CD14-positive monocyte (primary cell): ENCODE measurements at regions not wholly inside any gene's neighbourhood (a gene's known extent, or its start where the extent isn't known, plus 50 kb on each side); places are given as distances from the start of the nearest gene placed in this dataset.

Source experiments
- DNase-seq, 3 donors: peaks; one replicate each; pipeline ENCODE4 v3.0.0-alpha.2; 2011 to 2022
- H2AFZ ChIP-seq: 2 replicates; pipeline ENCODE4 v1.6.0; 2012; ENCODE audit warnings: mild to moderate bottlenecking, low read depth, low read length, inconsistent platforms; ENCODE audit not compliant: insufficient read depth, poor library complexity, severe bottlenecking
- H3K27ac ChIP-seq, 2 donors: 1 replicate in 1 of 2; 2 replicates in 1 of 2; pipeline ENCODE4 v1.5.1; 2012 to 2013; ENCODE audit warnings: low read length in 2 of 2, control low read depth in 1 of 2, inconsistent platforms in 1 of 2, low read depth in 1 of 2, mild to moderate bottlenecking in 1 of 2
- H3K27me3 ChIP-seq, 2 donors: one replicate each; pipeline versions ENCODE4 v1.6.0 to v1.6.1; 2011 to 2013; ENCODE audit warnings: low read length in 2 of 2; ENCODE audit not compliant: control insufficient read depth in 2 of 2, insufficient read depth in 2 of 2
- H3K36me3 ChIP-seq, 2 donors: replicated peaks in 1 of 2; 1 replicate in 1 of 2; 2 replicates in 1 of 2; pipeline versions ENCODE4 v1.5.1 to v1.6.1; 2012 to 2013; ENCODE audit warnings: low read length in 2 of 2, control low read depth in 1 of 2, inconsistent platforms in 1 of 2, mild to moderate bottlenecking in 1 of 2; ENCODE audit not compliant: insufficient read depth in 2 of 2, control insufficient read depth in 1 of 2
- H3K4me1 ChIP-seq, 2 donors: 1 replicate in 1 of 2; 2 replicates in 1 of 2; pipeline versions ENCODE4 v1.5.1 to v1.6.1; 2012 to 2013; ENCODE audit warnings: low read length in 2 of 2, control low read depth in 1 of 2, inconsistent platforms in 1 of 2, mild to moderate bottlenecking in 1 of 2, moderate library complexity in 1 of 2; ENCODE audit not compliant: insufficient read depth in 2 of 2, control insufficient read depth in 1 of 2
- H3K4me2 ChIP-seq: replicated peaks from 2 replicates; pipeline ENCODE3; 2012; ENCODE audit warnings: low read length, moderate library complexity, mild to moderate bottlenecking; ENCODE audit not compliant: poor library complexity, severe bottlenecking; ENCODE audit errors: extremely low read depth
- H3K4me3 ChIP-seq, 3 experiments: fragments of 200-600 bp in 1 of 3; sonication (generic) in 1 of 3; replicated peaks in 1 of 3; 1 replicate in 2 of 3; 2 replicates in 1 of 3; pipeline ENCODE4 v1.5.1; 2011 to 2013; ENCODE audit warnings: low read length in 3 of 3, mild to moderate bottlenecking in 3 of 3, control low read depth in 2 of 3, low read depth in 2 of 3, inconsistent platforms in 1 of 3, moderate library complexity in 1 of 3
- H3K79me2 ChIP-seq: 2 replicates; pipeline ENCODE4 v1.6.0; 2012; ENCODE audit warnings: mild to moderate bottlenecking, control low read depth, inconsistent platforms, low read length, moderate library complexity; ENCODE audit not compliant: insufficient read depth
- H3K9ac ChIP-seq: 2 replicates; pipeline ENCODE4 v1.6.0; 2017; ENCODE audit warnings: low read length, mild to moderate bottlenecking; ENCODE audit not compliant: insufficient read depth, poor library complexity, severe bottlenecking
- H3K9me3 ChIP-seq, 2 donors: replicated peaks in 1 of 2; 1 replicate in 1 of 2; 2 replicates in 1 of 2; pipeline versions ENCODE4 v1.5.1 to v1.6.1; 2012 to 2013; ENCODE audit warnings: low read length in 2 of 2, control low read depth in 1 of 2; ENCODE audit not compliant: control insufficient read depth in 1 of 2, insufficient read depth in 1 of 2
- H4K20me1 ChIP-seq: 2 replicates; pipeline ENCODE4 v1.6.0; 2012; ENCODE audit warnings: mild to moderate bottlenecking, low read length, control low read depth, moderate library complexity; ENCODE audit not compliant: insufficient read depth
- H3K27ac Mint-ChIP-seq, 7 donors: one replicate each; pipeline ENCODE4 v1.8.0; 2020; ENCODE audit warnings: mild to moderate bottlenecking in 7 of 7, mixed read lengths in 7 of 7, moderate library complexity in 6 of 7, inconsistent platforms in 2 of 7
- H3K27me3 Mint-ChIP-seq, 3 donors: one replicate each; pipeline ENCODE4 v1.8.0; 2021 to 2022; ENCODE audit warnings: low read depth in 3 of 3, mild to moderate bottlenecking in 3 of 3, mixed read lengths in 3 of 3, moderate library complexity in 3 of 3, inconsistent platforms in 1 of 3
- H3K36me3 Mint-ChIP-seq, 2 donors: one replicate each; pipeline ENCODE4 v1.8.0; 2020; ENCODE audit warnings: mixed read lengths in 2 of 2, inconsistent platforms in 1 of 2, mild to moderate bottlenecking in 1 of 2
- H3K4me1 Mint-ChIP-seq: one replicate; pipeline ENCODE4 v1.8.0; 2020; ENCODE audit warnings: mild to moderate bottlenecking, mixed read lengths
- H3K4me3 Mint-ChIP-seq, 2 donors: one replicate each; pipeline ENCODE4 v1.8.0; 2020; ENCODE audit warnings: mild to moderate bottlenecking in 2 of 2, mixed read lengths in 2 of 2, moderate library complexity in 1 of 2
- H3K9me3 Mint-ChIP-seq, 7 donors: one replicate each; pipeline ENCODE4 v1.8.0; 2020 to 2022; ENCODE audit warnings: mixed read lengths in 7 of 7, mild to moderate bottlenecking in 6 of 7, moderate library complexity in 6 of 7, inconsistent platforms in 2 of 7
- WGBS: methylation state at CpG from one replicate; pipeline ENCODE4 v1.1.5; 2013; ENCODE audit warnings: missing lambda C conversion rate; ENCODE audit not compliant: insufficient coverage; 5-methylcytosine and 5-hydroxymethylcytosine counted together
- intact Hi-C, 2 donors: fragments of 100-400 bp; cut with micrococcal nuclease; formaldehyde crosslinking; loops; one replicate each; pipeline versions ENCODE4 v1.15.0 to v1.15.1; 2023
- TF ChIP-seq, protein P1 (sequence below): fragments of 200-600 bp; IDR thresholded peaks from one replicate; pipeline ENCODE4 v1.8.0; 2022; ENCODE audit warnings: antibody characterized with exemption, mild to moderate bottlenecking

DNA sequence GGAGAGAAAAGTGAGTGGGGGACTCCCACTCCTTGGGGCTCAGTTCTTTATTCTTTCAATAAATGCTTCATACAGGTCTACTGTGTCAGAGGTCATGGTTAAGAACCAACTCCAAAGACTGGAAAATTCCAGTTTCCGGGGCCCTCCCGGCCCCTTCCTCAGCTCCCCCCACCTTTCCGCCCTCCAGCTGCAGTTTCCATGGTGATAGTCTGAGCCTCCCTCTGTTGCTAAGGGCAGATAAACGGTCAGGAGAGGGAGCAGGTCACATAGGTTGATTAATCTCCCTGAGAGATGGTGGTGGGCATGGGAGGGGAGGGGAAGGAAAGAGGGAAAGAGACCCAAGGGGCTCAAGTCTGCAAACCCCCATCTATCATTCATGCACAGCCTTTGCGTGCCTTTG is 131.5 kb upstream of the USP29 start:
- no peak overlapping the region for H3K27ac Mint-ChIP-seq
- Histone ChIP-seq H2AFZ (no peak overlapping the region), H3K4me1 (no peaks in the 10 kb centered on the region), H3K79me2 (no peaks in the 10 kb centered on the region), H3K27ac (no peak overlapping the region), H3K27me3 (no peaks in the 10 kb centered on the region), H3K9me3 (peaks cover 90 to 92% of the 10 kb centered on the region in 2 donors), H3K36me3 (no peaks in the 10 kb centered on the region), H3K4me2 (no peak overlapping the region), H4K20me1 (no peaks in the 10 kb centered on the region), H3K4me3 (no peak overlapping the region), H3K9ac (no peak overlapping the region)
- intact Hi-C loops, result no loop called here
- H3K36me3 Mint-ChIP-seq, result no peaks in the 10 kb centered on the region
- no peak overlapping the region for H3K4me3 Mint-ChIP-seq
- no CpG with 5 or more reads among the region's 5 CpGs for WGBS
- peaks cover 39 to 86% (median 77%) of the 10 kb centered on the region in 7 donors for H3K9me3 Mint-ChIP-seq
- no peaks in the 10 kb centered on the region for H3K27me3 Mint-ChIP-seq
- TF ChIP-seq, protein P1, sequence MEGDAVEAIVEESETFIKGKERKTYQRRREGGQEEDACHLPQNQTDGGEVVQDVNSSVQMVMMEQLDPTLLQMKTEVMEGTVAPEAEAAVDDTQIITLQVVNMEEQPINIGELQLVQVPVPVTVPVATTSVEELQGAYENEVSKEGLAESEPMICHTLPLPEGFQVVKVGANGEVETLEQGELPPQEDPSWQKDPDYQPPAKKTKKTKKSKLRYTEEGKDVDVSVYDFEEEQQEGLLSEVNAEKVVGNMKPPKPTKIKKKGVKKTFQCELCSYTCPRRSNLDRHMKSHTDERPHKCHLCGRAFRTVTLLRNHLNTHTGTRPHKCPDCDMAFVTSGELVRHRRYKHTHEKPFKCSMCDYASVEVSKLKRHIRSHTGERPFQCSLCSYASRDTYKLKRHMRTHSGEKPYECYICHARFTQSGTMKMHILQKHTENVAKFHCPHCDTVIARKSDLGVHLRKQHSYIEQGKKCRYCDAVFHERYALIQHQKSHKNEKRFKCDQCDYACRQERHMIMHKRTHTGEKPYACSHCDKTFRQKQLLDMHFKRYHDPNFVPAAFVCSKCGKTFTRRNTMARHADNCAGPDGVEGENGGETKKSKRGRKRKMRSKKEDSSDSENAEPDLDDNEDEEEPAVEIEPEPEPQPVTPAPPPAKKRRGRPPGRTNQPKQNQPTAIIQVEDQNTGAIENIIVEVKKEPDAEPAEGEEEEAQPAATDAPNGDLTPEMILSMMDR, result no peak
- no peak for DNase-seq
- H3K4me1 Mint-ChIP-seq, result no peaks in the 10 kb centered on the region

DNA sequence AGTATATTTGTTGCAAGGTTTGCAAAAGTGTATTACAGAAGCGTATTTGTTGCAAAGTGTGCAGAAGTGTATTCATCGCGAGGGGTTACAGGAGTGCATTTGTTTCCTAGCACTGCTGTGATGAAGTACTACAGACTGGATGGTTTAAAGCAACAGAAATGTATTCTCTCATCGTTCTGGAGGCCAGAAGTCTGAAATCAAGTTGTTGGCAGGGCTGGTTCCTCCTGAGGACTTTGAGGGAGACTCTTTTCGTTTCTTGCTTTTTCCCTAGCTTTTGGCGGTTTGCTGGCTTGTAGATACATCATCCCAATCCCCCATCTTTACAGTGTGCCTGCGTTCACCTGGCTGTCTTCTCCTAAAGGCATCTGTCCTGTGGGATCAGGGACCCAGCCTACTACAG is 127.9 kb upstream of the USP29 start:
- Mint-ChIP-seq H3K9me3 (peaks cover 45 to 90% (median 73%) of the 10 kb centered on the region in 7 donors), H3K4me1 (no peaks in the 10 kb centered on the region), H3K36me3 (no peaks in the 10 kb centered on the region), H3K27ac (no peak overlapping the region), H3K4me3 (no peak overlapping the region), H3K27me3 (peaks cover 0 to 1% (median 0%) of the 10 kb centered on the region in 3 donors)
- no peak overlapping the region for H2AFZ ChIP-seq
- WGBS, result 90% methylated on average over 4 of the region's 7 CpGs
- H3K27me3 ChIP-seq, result no peaks in the 10 kb centered on the region
- H3K27ac ChIP-seq, result no peak overlapping the region
- TF ChIP-seq, protein P1, result no peak
- peaks cover 79 to 94% of the 10 kb centered on the region in 2 donors for H3K9me3 ChIP-seq
- intact Hi-C loops, result no loop called here
- H3K4me1 ChIP-seq, result no peaks in the 10 kb centered on the region
- no peak for DNase-seq
- no peaks in the 10 kb centered on the region for H4K20me1 ChIP-seq
- no peaks in the 10 kb centered on the region for H3K79me2 ChIP-seq
- no peaks in the 10 kb centered on the region for H3K36me3 ChIP-seq
- H3K9ac ChIP-seq, result no peak overlapping the region
- no peak overlapping the region for H3K4me3 ChIP-seq
- H3K4me2 ChIP-seq, result no peak overlapping the region
